Suprapubic skin (tissue), 4 donors: ENCODE measurements at regions not wholly inside any gene's neighbourhood (a gene's known extent, or its start where the extent isn't known, plus 50 kb on each side); places are given as distances from the start of the nearest gene placed in this dataset.

Experiments
- DNase-seq, 2 donors: peaks; one replicate each; pipeline ENCODE4 v3.0.0-alpha.2; 2019; ENCODE audit warnings: low spot score in 2 of 2
- H3K27ac ChIP-seq: fragments of 200-600 bp; sonication (generic); one replicate; pipeline ENCODE4 v1.5.1; 2019
- H3K27me3 ChIP-seq: fragments of 200-600 bp; sonication (generic); one replicate; pipeline ENCODE4 v1.5.1; 2019
- H3K36me3 ChIP-seq: fragments of 200-600 bp; sonication (generic); one replicate; pipeline ENCODE4 v1.5.1; 2019
- H3K4me1 ChIP-seq: fragments of 200-600 bp; sonication (generic); one replicate; pipeline ENCODE4 v1.5.1; 2019
- H3K4me3 ChIP-seq: fragments of 200-600 bp; sonication (generic); one replicate; pipeline ENCODE4 v1.5.1; 2019; ENCODE audit warnings: mild to moderate bottlenecking
- H3K9me3 ChIP-seq: fragments of 200-600 bp; sonication (generic); one replicate; pipeline ENCODE4 v1.5.1; 2019
- EP300 ChIP-seq: sonication (generic); formaldehyde crosslinking; IDR thresholded peaks from one replicate; pipeline ENCODE4 v1.6.1; 2017; ENCODE audit warnings: antibody characterized with exemption
- POLR2A ChIP-seq, 2 donors: fragments of 450-650 bp; IDR thresholded peaks; one replicate each; pipeline ENCODE4 v1.6.1; 2017; ENCODE audit warnings: antibody characterized with exemption in 2 of 2, mild to moderate bottlenecking in 2 of 2, moderate library complexity in 2 of 2
- POLR2AphosphoS5 ChIP-seq, 3 donors: sonication (generic); formaldehyde crosslinking; IDR thresholded peaks; one replicate each; pipeline ENCODE4 v1.6.1; 2017; ENCODE audit warnings: antibody characterized with exemption in 3 of 3
- WGBS: methylation state at CpG from one replicate; pipeline ENCODE4 v1.1.5; 2018; 5-methylcytosine and 5-hydroxymethylcytosine counted together
- TF ChIP-seq, protein P1 (sequence below), 2 donors: fragments of 200-600 bp in 1 of 2; fragments of 450-650 bp in 1 of 2; sonication (generic) in 1 of 2; IDR thresholded peaks; one replicate each; pipeline ENCODE4 v1.5.1; 2016 to 2019; ENCODE audit warnings: antibody characterized with exemption in 2 of 2, mild to moderate bottlenecking in 1 of 2, moderate library complexity in 1 of 2

DNA sequence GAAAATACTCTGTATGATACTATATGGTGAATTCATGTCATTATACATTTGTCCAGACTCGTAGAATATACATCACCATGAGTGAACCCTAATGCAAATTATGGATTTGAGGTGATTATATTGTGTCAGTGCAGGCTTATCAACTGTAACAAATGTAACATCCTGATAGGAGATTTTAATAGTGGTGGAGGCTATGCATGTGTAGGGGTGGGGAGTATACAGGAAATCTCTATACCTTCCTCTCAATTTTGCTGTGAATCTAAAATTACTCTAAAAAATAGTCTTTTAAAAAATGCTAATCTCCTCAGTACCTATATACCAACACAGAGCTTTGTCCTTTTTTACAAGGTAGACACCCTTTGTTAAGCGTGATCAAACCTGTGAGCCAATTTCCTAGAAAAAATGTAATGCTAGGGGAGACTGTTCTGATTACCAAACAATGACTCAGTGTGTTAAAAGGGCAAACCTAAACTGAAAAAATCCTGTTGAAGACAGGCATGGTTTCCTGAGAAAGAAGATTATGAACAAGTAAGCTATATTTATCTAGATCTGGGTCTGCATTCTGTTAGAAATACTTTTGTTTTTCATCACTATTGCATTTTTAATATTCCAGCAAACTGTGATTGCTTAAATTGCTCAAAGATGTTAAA, 170.9 kb downstream of the DUSP6 start:
- DNase-seq, result no peak
- Histone ChIP-seq H3K4me3 (no peak overlapping the region), H3K9me3 (no peaks in the 10 kb centered on the region), H3K27ac (no peak overlapping the region), H3K4me1 (peaks cover 45% of the 10 kb centered on the region), H3K27me3 (no peaks in the 10 kb centered on the region), H3K36me3 (no peaks in the 10 kb centered on the region)
- no peak for TF ChIP-seq POLR2A (IDR thresholded peaks at IDR 0.05)
- no peak for TF ChIP-seq POLR2AphosphoS5 (IDR thresholded peaks at IDR 0.05)
- TF ChIP-seq EP300, result no peak
- TF ChIP-seq, protein P1, sequence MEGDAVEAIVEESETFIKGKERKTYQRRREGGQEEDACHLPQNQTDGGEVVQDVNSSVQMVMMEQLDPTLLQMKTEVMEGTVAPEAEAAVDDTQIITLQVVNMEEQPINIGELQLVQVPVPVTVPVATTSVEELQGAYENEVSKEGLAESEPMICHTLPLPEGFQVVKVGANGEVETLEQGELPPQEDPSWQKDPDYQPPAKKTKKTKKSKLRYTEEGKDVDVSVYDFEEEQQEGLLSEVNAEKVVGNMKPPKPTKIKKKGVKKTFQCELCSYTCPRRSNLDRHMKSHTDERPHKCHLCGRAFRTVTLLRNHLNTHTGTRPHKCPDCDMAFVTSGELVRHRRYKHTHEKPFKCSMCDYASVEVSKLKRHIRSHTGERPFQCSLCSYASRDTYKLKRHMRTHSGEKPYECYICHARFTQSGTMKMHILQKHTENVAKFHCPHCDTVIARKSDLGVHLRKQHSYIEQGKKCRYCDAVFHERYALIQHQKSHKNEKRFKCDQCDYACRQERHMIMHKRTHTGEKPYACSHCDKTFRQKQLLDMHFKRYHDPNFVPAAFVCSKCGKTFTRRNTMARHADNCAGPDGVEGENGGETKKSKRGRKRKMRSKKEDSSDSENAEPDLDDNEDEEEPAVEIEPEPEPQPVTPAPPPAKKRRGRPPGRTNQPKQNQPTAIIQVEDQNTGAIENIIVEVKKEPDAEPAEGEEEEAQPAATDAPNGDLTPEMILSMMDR (IDR thresholded peaks at IDR 0.05), result no peak
- 53% methylated on average over 2 of the region's 2 CpGs for WGBS

DNA sequence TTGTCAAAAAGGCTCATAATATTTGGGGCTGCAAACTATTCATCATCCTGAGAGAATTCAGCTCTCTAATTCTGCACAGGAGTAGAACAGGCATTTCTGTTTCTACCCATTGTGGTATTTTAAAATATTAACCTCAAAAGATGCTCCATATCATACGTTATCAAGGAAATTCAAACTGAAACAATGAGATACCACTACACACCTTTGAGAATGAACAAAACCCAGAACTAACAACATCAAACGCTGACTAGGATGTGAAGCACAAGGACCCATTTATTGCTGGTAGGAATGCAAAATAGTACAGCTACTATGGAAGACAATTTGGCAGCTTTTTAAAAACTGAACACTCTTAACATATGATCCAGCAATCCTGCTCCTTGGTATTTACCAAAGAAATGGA, 171.8 kb downstream of the DUSP6 start:
- Histone ChIP-seq H3K27me3 (no peaks in the 10 kb centered on the region), H3K27ac (peak overlapping the region; percentile 24), H3K4me1 (peaks cover 39% of the 10 kb centered on the region), H3K36me3 (no peaks in the 10 kb centered on the region), H3K9me3 (no peaks in the 10 kb centered on the region), H3K4me3 (no peak overlapping the region)
- no peak for DNase-seq
- TF ChIP-seq EP300 (no peak), POLR2AphosphoS5 (IDR thresholded peaks at IDR 0.05) (no peak), POLR2A (IDR thresholded peaks at IDR 0.05) (no peak)
- TF ChIP-seq, protein P1 (IDR thresholded peaks at IDR 0.05), result no peak
- WGBS, result 60% methylated on average over 2 of the region's 2 CpGs

DNA sequence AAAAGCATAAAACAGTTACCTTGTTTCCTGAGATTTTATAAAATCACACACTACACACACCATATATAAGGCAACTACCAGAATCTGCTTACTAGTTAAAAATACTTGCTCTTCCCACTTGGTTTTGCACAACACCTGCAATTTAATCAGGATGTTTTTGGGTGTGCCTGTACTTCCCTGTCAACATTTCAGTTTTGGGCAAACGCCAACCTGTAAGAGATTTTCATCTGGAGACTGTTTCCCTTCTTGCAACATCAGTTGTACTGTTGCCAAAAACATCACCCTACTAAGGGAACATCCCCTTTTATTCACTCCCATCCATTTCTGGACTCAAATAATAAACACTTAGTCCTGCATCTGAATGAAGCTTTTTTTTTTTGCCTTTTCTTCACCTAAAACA, 172.3 kb downstream of the DUSP6 start:
- TF ChIP-seq, protein P1 (IDR thresholded peaks at IDR 0.05), result no peak
- peak; percentile 43 to 95 (median 89) for TF ChIP-seq POLR2AphosphoS5 (IDR thresholded peaks at IDR 0.05)
- Histone ChIP-seq H3K4me3 (no peak overlapping the region), H3K36me3 (no peaks in the 10 kb centered on the region), H3K9me3 (no peaks in the 10 kb centered on the region), H3K27me3 (no peaks in the 10 kb centered on the region), H3K27ac (peak overlapping the region; percentile 6), H3K4me1 (peaks cover 39% of the 10 kb centered on the region)
- DNase-seq, result peak; percentile 67 to 80
- WGBS, result 13% methylated on average over 1 of the region's 1 CpG

DNA sequence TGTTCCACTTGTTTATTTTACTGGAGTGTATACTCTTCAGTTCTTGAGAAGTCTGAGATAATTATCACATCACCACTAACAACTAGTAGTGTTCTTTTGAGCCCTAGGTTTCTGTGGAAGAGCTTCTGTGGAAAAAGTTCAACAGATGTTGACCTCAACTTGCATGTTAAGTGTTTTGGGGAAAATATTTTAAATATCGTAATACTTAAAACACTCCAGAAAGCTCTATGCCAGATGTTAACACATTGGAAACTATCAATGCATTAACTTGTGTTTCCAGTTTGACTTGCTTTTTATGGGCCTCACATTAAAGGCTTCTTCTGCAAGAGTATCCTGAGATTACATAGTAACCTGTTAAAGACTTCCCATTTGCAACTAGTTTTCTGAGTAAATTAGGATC, 173.1 kb downstream of the DUSP6 start:
- 19% methylated on average over 1 of the region's 1 CpG for WGBS
- no peak for DNase-seq
- H3K27ac ChIP-seq, result peak overlapping the region; percentile 6
- no peak overlapping the region for H3K4me3 ChIP-seq
- no peaks in the 10 kb centered on the region for H3K27me3 ChIP-seq
- TF ChIP-seq POLR2A (IDR thresholded peaks at IDR 0.05) (no peak), EP300 (no peak)
- TF ChIP-seq, protein P1 (IDR thresholded peaks at IDR 0.05), result no peak
- H3K9me3 ChIP-seq, result no peaks in the 10 kb centered on the region
- H3K4me1 ChIP-seq, result peaks cover 39% of the 10 kb centered on the region
- no peaks in the 10 kb centered on the region for H3K36me3 ChIP-seq

DNA sequence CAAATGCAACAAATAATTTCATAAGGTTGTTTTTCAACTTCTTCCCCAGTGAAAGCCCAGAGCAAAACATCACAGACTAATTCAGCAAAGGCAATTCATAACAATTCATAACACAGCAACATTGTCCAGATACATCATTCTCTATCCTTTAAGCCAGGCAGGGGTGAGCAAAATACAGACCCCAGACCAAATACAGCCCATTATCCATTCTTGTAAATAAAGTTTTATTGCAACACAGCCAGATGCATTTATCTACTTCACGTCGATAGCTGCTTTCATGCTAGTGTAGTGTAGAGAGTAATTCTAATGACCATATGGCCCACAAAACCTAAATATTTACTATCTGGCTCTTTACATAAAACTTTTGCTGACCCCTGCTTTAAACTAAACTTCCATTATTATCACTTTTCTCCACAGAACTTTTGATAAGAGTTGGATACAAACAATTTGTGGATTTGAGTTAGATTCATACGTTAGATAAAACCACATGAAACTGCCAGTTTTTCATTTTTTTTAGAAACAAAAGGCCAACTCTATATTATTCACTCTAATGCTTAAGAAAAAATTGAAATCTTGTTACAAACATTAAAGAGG, 174.4 kb downstream of the DUSP6 start:
- TF ChIP-seq EP300 (no peak), POLR2AphosphoS5 (IDR thresholded peaks at IDR 0.05) (no peak), POLR2A (IDR thresholded peaks at IDR 0.05) (no peak)
- TF ChIP-seq, protein P1 (IDR thresholded peaks at IDR 0.05), result no peak
- 95% methylated on average over 3 of the region's 3 CpGs for WGBS

More for the DNA sequence above, 174.4 kb downstream of the DUSP6 start:
- Histone ChIP-seq H3K27ac (no peak overlapping the region), H3K4me3 (no peak overlapping the region), H3K27me3 (no peaks in the 10 kb centered on the region), H3K4me1 (peaks cover 35% of the 10 kb centered on the region), H3K36me3 (no peaks in the 10 kb centered on the region), H3K9me3 (no peaks in the 10 kb centered on the region)
- DNase-seq, result no peak
